Stomach smooth muscle (tissue), 2 donors: ENCODE measurements at regions not wholly inside any gene's neighbourhood (a gene's known extent, or its start where the extent isn't known, plus 50 kb on each side); places are given as distances from the start of the nearest gene placed in this dataset.
"Not testable (repeated sequence)": the region's sequence is repeated elsewhere in the genome, so short reads cannot be mapped to it uniquely, and the experiment has no call there.

Experiments used
- H3K27ac ChIP-seq: one replicate; pipeline ENCODE4 v1.7.0; 2013; ENCODE audit warnings: mild to moderate bottlenecking, low read length, inconsistent platforms
- H3K27me3 ChIP-seq, 2 donors: one replicate each; pipeline ENCODE4 v1.7.0; 2013; ENCODE audit warnings: low read length in 2 of 2; ENCODE audit not compliant: insufficient read depth in 2 of 2, control insufficient read depth in 1 of 2
- H3K36me3 ChIP-seq, 2 donors: one replicate each; pipeline ENCODE4 v1.7.0; 2013; ENCODE audit warnings: low read length in 2 of 2; ENCODE audit not compliant: control insufficient read depth in 2 of 2, insufficient read depth in 2 of 2
- H3K4me1 ChIP-seq: one replicate; pipeline ENCODE4 v1.7.0; 2013; ENCODE audit warnings: low read length; ENCODE audit not compliant: control insufficient read depth, insufficient read depth
- H3K4me3 ChIP-seq, 2 donors: one replicate each; pipeline ENCODE4 v1.7.0; 2013; ENCODE audit warnings: low read length in 2 of 2
- H3K9ac ChIP-seq, 2 donors: one replicate each; pipeline ENCODE4 v1.7.0; 2013; ENCODE audit warnings: low read length in 2 of 2, mild to moderate bottlenecking in 1 of 2
- H3K9me3 ChIP-seq, 2 donors: one replicate each; pipeline ENCODE4 v1.7.0; 2013; ENCODE audit warnings: low read length in 2 of 2; ENCODE audit not compliant: control insufficient read depth in 2 of 2
- donor health status: healthy.
- donor health status: Pancreatic carcinoma.

DNA sequence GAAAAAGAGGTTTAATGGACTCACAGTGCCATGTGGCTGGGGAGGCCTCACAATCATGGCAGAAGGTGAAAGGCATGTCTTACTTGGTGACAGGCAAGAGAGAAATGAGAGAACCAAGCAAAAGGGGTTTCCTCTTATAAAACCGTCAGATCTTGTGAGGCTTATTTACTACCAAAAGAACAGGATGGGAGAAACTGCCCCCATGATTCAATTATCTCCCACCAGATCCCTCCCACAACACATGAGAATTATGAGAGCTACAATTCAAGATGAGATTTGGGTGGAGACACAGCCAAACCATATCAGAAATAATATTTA, 340.8 kb upstream of the TBC1D5 start:
- not testable (repeated sequence) for H3K9ac ChIP-seq, H3K27me3 ChIP-seq, H3K27ac ChIP-seq, H3K9me3 ChIP-seq, H3K36me3 ChIP-seq, H3K4me3 ChIP-seq, H3K4me1 ChIP-seq

DNA sequence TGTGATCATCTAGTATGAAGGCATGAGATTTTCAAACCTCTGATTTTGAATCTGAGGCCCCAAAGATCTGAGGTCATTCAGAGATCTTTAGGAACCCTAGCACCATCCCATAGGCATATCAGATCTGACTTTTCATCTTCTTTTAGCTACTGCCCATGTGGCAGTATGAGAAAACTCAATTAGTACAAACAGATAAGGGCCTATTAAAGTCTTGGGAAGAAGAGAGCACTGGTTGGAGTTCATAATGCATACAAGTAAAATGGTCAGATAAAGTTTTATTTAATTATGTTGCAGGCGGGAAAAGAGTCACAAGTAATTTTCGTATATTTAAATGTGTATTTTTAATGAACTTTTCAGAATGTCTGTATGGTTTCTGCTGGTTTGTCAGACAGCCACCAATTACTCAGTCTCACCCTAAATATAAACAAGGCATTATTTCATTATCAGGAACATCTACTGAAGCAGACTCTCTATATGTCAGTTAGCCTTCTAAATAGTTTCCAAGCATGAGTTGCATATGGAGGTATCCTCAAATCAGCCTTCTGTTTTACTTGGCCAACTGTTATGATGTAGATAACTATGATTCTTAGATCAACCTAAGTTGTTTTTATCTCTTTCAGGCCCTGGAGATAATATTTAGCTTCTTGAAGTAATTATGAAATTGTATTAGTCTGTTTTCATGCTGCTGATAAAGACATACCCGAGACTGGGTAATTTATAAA, 340.3 kb upstream of the TBC1D5 start:
- no peaks in the 10 kb centered on the region for H3K27me3 ChIP-seq
- H3K4me3 ChIP-seq = no peak overlapping the region
- no peaks in the 10 kb centered on the region for H3K9me3 ChIP-seq
- H3K4me1 ChIP-seq = no peaks in the 10 kb centered on the region
- no peaks in the 10 kb centered on the region for H3K36me3 ChIP-seq
- no peak overlapping the region for H3K9ac ChIP-seq
- H3K27ac ChIP-seq = no peak overlapping the region

DNA sequence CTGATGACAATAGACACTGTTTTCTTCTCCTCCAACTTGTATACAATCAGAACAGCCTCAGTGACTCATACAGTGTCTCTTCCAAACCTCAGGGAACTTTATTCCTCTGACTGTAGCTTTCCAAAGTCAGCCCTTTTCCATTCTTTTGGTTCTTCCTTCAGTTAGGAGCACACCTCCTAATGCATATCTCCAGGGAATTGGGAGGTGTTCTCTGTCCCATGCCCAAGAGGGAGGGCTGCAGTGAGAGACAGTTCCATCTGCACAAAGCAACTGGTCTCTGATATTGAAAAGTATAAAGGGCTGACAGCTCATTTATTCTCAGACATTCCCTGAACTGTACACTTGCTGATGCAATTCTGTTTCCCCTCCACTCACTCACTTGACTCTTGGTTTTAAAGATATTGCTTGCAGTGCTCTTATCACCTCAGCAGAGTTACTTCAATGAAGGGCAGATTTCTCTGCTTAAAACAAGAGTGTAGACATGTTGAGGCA, 337.8 kb upstream of the TBC1D5 start:
- H3K9me3 ChIP-seq = no peaks in the 10 kb centered on the region
- no peaks in the 10 kb centered on the region for H3K4me1 ChIP-seq
- H3K27me3 ChIP-seq = no peaks in the 10 kb centered on the region
- H3K4me3 ChIP-seq = no peak overlapping the region
- no peaks in the 10 kb centered on the region for H3K36me3 ChIP-seq
- no peak overlapping the region for H3K9ac ChIP-seq
- H3K27ac ChIP-seq = no peak overlapping the region

DNA sequence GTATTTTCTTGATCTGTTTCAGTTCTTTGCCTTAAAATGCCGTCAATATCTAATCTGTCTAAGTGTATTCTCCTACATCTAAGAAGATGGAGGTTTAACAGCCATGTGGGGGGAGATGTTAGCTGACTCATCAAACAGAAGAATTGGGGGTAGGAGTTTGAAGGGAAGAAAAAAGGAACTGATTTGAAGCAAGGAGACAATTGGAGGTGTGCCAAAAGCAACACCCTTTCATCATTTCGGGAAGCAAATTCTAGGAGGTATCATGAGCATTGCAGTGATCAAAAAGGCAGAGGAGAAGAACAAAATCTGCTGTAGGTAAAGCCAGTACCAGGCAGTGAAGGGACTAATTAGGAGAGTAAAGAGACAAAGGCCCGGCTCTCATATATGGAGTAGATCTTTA, 337.3 kb upstream of the TBC1D5 start:
- no peaks in the 10 kb centered on the region for H3K4me1 ChIP-seq
- no peak overlapping the region for H3K4me3 ChIP-seq
- no peak overlapping the region for H3K9ac ChIP-seq
- H3K27me3 ChIP-seq = no peaks in the 10 kb centered on the region
- no peak overlapping the region for H3K27ac ChIP-seq
- no peaks in the 10 kb centered on the region for H3K9me3 ChIP-seq
- no peaks in the 10 kb centered on the region for H3K36me3 ChIP-seq

DNA sequence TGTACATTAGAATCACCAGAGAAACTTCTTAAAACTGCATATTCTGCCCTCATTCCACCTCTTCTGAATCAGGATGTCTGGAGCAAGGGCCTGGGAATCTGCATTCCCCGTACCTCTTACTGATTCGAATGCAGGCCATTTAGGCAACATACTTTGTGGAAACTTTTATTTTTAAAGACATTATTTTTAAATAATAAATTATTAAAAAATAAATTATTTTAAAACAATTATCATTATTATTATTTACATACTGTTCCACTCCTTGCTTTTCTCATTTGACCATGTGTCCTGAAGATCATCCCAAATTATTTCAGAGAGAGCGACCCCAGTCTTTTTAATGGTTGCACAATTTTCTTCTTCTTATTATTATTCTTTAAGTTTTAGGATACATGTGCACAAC, 336.6 kb upstream of the TBC1D5 start:
- no peaks in the 10 kb centered on the region for H3K4me1 ChIP-seq

DNA sequence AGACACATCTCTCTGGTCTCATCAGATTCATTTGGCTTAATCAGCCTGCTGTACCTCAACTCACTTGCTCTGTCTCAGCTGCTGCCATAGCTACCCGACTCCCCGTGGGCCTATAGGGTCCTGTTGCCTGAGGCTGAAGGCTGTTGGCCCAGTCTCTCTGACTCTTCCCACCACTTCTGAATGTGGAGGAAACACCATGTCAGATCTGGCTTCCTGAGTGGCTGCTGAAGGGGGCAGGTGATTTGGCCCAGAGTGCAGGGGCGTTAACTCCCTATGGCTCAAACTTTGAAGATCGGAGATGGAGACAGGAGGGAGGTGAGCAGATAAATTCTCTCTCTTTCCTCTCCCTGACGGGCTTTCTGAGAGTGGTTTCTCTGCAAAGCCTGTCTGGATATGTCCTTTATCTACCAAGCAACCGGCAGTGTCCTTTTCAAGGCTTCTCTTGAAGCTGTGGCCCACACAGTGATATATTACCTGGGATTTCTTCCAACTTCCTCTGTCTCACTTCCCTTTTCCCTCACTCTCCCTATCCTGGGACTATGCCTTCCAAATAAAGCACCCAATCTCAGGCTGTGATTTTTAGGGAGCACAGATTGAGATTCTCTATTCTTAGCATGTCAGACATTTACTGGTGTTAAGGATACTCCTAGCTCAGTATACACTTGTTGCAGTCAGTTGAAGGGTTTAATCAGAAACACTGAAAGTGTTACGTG, 334.9 kb upstream of the TBC1D5 start:
- Histone ChIP-seq H3K27ac (no peak overlapping the region), H3K36me3 (no peaks in the 10 kb centered on the region), H3K4me3 (no peak overlapping the region), H3K9me3 (no peaks in the 10 kb centered on the region), H3K4me1 (no peaks in the 10 kb centered on the region), H3K27me3 (no peaks in the 10 kb centered on the region), H3K9ac (no peak overlapping the region)

More for the DNA sequence above, 336.6 kb upstream of the TBC1D5 start:
- Histone ChIP-seq H3K27me3 (no peaks in the 10 kb centered on the region), H3K36me3 (no peaks in the 10 kb centered on the region), H3K4me3 (no peak overlapping the region), H3K9me3 (no peaks in the 10 kb centered on the region), H3K9ac (no peak overlapping the region), H3K27ac (no peak overlapping the region)

DNA sequence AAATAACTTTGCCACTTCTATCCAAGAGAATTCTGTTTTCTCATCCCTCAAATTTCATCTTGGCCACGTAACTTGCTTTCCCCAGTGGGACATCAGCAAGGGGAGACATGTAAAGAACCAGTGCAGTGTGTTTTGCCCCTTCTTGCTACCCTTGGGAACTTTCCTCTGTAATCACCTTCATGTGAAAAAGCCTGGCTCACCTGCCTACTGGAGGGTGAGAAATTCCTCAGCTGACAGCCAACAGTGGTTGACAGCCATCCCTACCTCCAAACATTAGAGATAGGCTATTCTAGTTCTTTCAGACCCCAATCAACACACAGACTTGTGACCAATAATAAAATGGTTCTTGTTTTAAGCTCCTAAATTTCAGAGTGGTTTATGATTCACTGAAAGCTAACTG, 333.9 kb upstream of the TBC1D5 start:
- Histone ChIP-seq H3K9me3 (no peaks in the 10 kb centered on the region), H3K27ac (no peak overlapping the region), H3K9ac (no peak overlapping the region), H3K27me3 (no peaks in the 10 kb centered on the region), H3K4me3 (no peak overlapping the region), H3K36me3 (no peaks in the 10 kb centered on the region), H3K4me1 (no peaks in the 10 kb centered on the region)

DNA sequence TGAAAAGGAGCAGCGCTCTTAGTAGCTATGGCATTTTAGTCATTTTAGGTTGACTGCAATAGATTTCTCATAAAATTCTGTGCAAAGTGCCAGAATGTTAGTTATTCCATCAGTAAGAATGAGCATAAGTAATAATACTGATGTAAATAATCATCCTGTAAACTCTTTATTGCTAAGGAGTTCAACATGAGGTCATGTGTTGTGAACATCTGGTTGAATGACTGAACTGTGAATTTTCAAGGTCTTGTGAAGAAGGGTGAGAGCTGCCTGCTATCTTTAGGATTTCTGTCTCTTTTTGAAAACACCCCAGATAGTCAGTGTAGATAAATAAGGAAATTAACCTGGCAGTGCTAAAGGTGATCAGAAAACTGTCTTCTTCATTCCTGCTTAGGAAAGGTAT, 333.4 kb upstream of the TBC1D5 start:
- no peaks in the 10 kb centered on the region for H3K36me3 ChIP-seq
- H3K9ac ChIP-seq = no peak overlapping the region
- H3K27ac ChIP-seq = no peak overlapping the region
- no peaks in the 10 kb centered on the region for H3K4me1 ChIP-seq
- H3K27me3 ChIP-seq = no peaks in the 10 kb centered on the region
- no peak overlapping the region for H3K4me3 ChIP-seq
- H3K9me3 ChIP-seq = no peaks in the 10 kb centered on the region

DNA sequence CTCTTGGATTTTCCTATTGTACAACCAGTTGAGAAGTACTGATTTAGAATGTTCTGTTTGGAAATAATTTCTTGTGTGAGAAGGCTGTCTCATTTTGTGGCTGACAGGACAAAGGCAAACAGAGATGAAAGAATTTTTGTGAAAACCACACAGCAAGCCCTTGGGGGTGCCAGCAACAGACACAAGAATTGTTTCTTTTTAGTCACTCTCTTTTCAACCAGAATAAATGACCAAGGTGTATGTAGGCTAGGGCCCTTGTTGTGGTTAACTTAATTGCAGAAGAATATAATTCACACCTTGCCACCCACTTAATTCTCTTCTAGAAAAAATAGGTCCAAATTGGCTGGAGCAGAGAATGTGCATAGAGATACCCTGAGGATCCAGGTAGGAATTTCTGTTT, 329.4 kb upstream of the TBC1D5 start:
- H3K9ac ChIP-seq = no peak overlapping the region
- H3K4me3 ChIP-seq = no peak overlapping the region
- H3K36me3 ChIP-seq = no peaks in the 10 kb centered on the region
- H3K4me1 ChIP-seq = no peaks in the 10 kb centered on the region
- no peaks in the 10 kb centered on the region for H3K27me3 ChIP-seq
- no peaks in the 10 kb centered on the region for H3K9me3 ChIP-seq
- H3K27ac ChIP-seq = no peak overlapping the region

DNA sequence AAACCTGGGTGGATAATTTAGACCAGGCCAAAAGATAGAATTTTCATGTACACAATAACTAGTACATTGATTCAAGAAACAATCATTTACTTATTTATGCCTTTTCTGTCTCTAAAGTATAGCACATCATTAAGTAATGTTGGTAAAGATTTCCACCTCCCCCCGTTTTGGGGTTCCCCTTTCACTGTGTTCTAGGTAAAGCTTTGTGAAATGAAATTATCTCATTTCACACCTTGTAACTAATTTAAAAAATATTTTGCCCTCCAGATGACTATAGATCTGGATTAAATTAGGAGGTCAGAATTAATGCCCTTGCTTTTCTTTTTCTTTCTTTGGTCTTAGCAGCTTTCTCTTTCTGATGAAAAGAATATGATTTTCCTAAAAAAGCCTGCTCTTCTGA, 328.5 kb upstream of the TBC1D5 start:
- no peaks in the 10 kb centered on the region for H3K4me1 ChIP-seq
- H3K9me3 ChIP-seq = no peaks in the 10 kb centered on the region
- H3K4me3 ChIP-seq = no peak overlapping the region
- H3K9ac ChIP-seq = no peak overlapping the region
- H3K27me3 ChIP-seq = no peaks in the 10 kb centered on the region
- no peak overlapping the region for H3K27ac ChIP-seq
- no peaks in the 10 kb centered on the region for H3K36me3 ChIP-seq

DNA sequence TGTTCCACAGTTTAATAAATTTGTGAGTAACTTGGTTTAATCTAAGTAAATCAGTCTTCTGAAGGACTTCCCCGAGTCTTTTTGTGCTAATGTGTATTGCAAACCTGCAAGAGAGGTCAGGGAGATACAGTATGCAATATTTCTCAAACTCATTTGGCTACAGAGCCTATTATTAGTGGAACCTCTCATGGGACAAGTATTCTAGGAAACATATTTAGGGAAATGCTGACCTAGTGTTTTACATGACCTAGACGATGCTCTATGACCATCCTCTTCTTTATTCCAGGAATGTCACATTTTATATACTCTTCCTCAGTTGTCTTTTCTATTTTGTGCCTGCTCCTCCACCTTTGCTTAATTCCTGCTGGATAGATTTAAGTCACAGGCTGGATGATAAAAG, 327.8 kb upstream of the TBC1D5 start:
- Histone ChIP-seq H3K4me3 (no peak overlapping the region), H3K36me3 (no peaks in the 10 kb centered on the region), H3K27me3 (no peaks in the 10 kb centered on the region), H3K4me1 (no peaks in the 10 kb centered on the region), H3K9ac (no peak overlapping the region), H3K27ac (no peak overlapping the region), H3K9me3 (no peaks in the 10 kb centered on the region)
